HCT116 (cell line): ENCODE measurements at regions not wholly inside any gene's neighbourhood (a gene's known extent, or its start where the extent isn't known, plus 50 kb on each side); places are given as distances from the start of the nearest gene placed in this dataset.
A peak's percentile ranks its signal among the peaks of the same experiment; 100 is the strongest.

Experiments used
- ATAC-seq: fragments of 200-7000 bp; cut with Tn5 transposase; 2 replicates; pipeline ENCODE4 v1.9.1; 2020; ENCODE audit warnings: mild to moderate bottlenecking, moderate library complexity
- BruUV-seq: library from RNA; stranded (reverse); fragments of 400-500 nt; replicated peaks from 2 replicates; lab custom pipeline; 2021; lab: Mats Ljungman, UMichigan
- CTCF ChIA-PET: fragments of 300-600 bp; sonication (Branson Sonifier 250); formaldehyde crosslinking; loops from one replicate; lab custom pipeline; 2021; ENCODE audit warnings: antibody characterized with exemption; lab: Charles Lee
- POLR2A ChIA-PET: fragments of 300-600, 350-600 bp; sonication (Branson Sonifier 250); formaldehyde crosslinking; loops from one replicate; lab custom pipeline; 2021; ENCODE audit warnings: antibody characterized with exemption; lab: Charles Lee
- RAD21 ChIA-PET, 2 experiments: fragments of 300-600 bp; sonication (Branson Sonifier 250); formaldehyde crosslinking; loops; one replicate each; lab custom pipeline; 2023; ENCODE audit warnings: low total read pairs in 2 of 2; ENCODE audit not compliant: uncharacterized antibody in 2 of 2, unreplicated experiment in 2 of 2, low non-redundant PET in 1 of 2; lab: Charles Lee
- DNase-seq: peaks from one replicate; pipeline ENCODE4 v3.0.0-alpha.2; 2010; ENCODE audit warnings: low read depth, low spot score
- H2AFZ ChIP-seq: fragments of 200-600 bp; shearing (Covaris generic), sonication (generic); 2 replicates; pipeline ENCODE4 v1.6.1; 2017; ENCODE audit warnings: low read depth, mixed run types, mixed read lengths, antibody characterized with exemption, low read length; ENCODE audit not compliant: poor library complexity, severe bottlenecking
- H3K27ac ChIP-seq: 2 replicates; pipeline ENCODE4 v1.5.1; 2012; ENCODE audit warnings: low read depth, low read length
- H3K27me3 ChIP-seq: fragments of 200-600 bp; sonication (generic); 2 replicates; pipeline ENCODE4 v1.6.1; 2016; ENCODE audit warnings: mixed run types, low read length, mixed read lengths; ENCODE audit not compliant: insufficient read depth
- H3K36me3 ChIP-seq, 2 experiments: fragments of 200-500 bp in 1 of 2; fragments of 200-600 bp in 1 of 2; sonication (Bioruptor generic) in 1 of 2; sonication (generic) in 1 of 2; 2 replicates each; pipeline versions ENCODE4 v1.5.1 to v1.6.1; 2014 to 2016; ENCODE audit warnings: low read length in 2 of 2, inconsistent platforms in 1 of 2, mixed read lengths in 1 of 2, mixed run types in 1 of 2; ENCODE audit not compliant: insufficient read depth in 2 of 2, control insufficient read depth in 1 of 2
- H3K4me1 ChIP-seq, 2 experiments: fragments of 200-600 bp in 1 of 2; sonication (generic) in 1 of 2; 2 replicates each; pipeline versions ENCODE4 v1.5.1 to v1.6.1; 2012 to 2017; ENCODE audit warnings: low read length in 2 of 2, inconsistent platforms in 1 of 2, mild to moderate bottlenecking in 1 of 2, mixed read lengths in 1 of 2, mixed run types in 1 of 2, moderate library complexity in 1 of 2; ENCODE audit not compliant: insufficient read depth in 2 of 2, control insufficient read depth in 1 of 2
- H3K4me2 ChIP-seq: fragments of 200-600 bp; sonication (generic); 2 replicates; pipeline ENCODE4 v1.6.1; 2017; ENCODE audit warnings: mixed run types, low read length, mixed read lengths
- H3K4me3 ChIP-seq, 2 experiments: fragments of 200-600 bp in 1 of 2; sonication (generic) in 1 of 2; replicated peaks in 1 of 2; 2 replicates each; pipeline ENCODE4 v1.5.1; 2011 to 2016; ENCODE audit warnings: low read length in 2 of 2, control low read depth in 1 of 2, low read depth in 1 of 2, mild to moderate bottlenecking in 1 of 2, mixed read lengths in 1 of 2, mixed run types in 1 of 2
- H3K79me2 ChIP-seq: fragments of 200-600 bp; sonication (generic); 2 replicates; pipeline ENCODE4 v1.6.1; 2017; ENCODE audit warnings: mild to moderate bottlenecking, mixed run types, low read length, moderate library complexity, mixed read lengths; ENCODE audit not compliant: insufficient read depth
- H3K9ac ChIP-seq: fragments of 200-600 bp; sonication (generic); 2 replicates; pipeline ENCODE4 v1.6.1; 2016; ENCODE audit warnings: low read length, mixed read lengths
- H3K9me2 ChIP-seq: fragments of 200-600 bp; sonication (generic), shearing (Covaris generic); 2 replicates; pipeline ENCODE4 v1.6.1; 2017; ENCODE audit warnings: mixed run types, mild to moderate bottlenecking, moderate library complexity; ENCODE audit not compliant: insufficient read depth
- H3K9me3 ChIP-seq, 2 experiments: fragments of 200-500 bp in 1 of 2; fragments of 200-600 bp in 1 of 2; sonication (Bioruptor generic) in 1 of 2; sonication (generic) in 1 of 2; 2 replicates each; pipeline ENCODE4 v1.6.1; 2014 to 2017; ENCODE audit warnings: low read length in 2 of 2, mixed read lengths in 2 of 2, inconsistent platforms in 1 of 2, low read depth in 1 of 2, mild to moderate bottlenecking in 1 of 2, mixed run types in 1 of 2, moderate library complexity in 1 of 2; ENCODE audit not compliant: control insufficient read depth in 1 of 2, insufficient read depth in 1 of 2
- H4K20me1 ChIP-seq: fragments of 200-600 bp; sonication (generic), shearing (Covaris generic); 2 replicates; pipeline ENCODE4 v1.6.1; 2017; ENCODE audit warnings: mixed run types, mild to moderate bottlenecking, moderate library complexity; ENCODE audit not compliant: insufficient read depth
- CEBPB ChIP-seq: IDR thresholded peaks from 2 replicates; pipeline ENCODE4 v1.6.1; 2012; ENCODE audit warnings: low read depth
- CTCF ChIP-seq, 3 experiments: fragments of 200-600 bp in 1 of 3; sonication (generic) in 1 of 3; IDR thresholded peaks in 2 of 3; conservative IDR thresholded peaks in 1 of 3; 2 replicates each; pipeline ENCODE4 v1.5.1; 2012 to 2017; ENCODE audit warnings: low read depth in 2 of 3, low read length in 2 of 3, antibody characterized with exemption in 1 of 3, borderline replicate concordance in 1 of 3, control low read depth in 1 of 3, mild to moderate bottlenecking in 1 of 3, mixed read lengths in 1 of 3, mixed run types in 1 of 3, moderate library complexity in 1 of 3; ENCODE audit not compliant: insufficient read depth in 1 of 3
- FOSL1 ChIP-seq: IDR thresholded peaks from 2 replicates; pipeline ENCODE4 v1.6.1; 2012; ENCODE audit warnings: low read depth
- POLR2A ChIP-seq: IDR thresholded peaks from 2 replicates; pipeline ENCODE4 v1.7.0; 2011; ENCODE audit warnings: borderline replicate concordance; ENCODE audit not compliant: insufficient read depth, insufficient read length; ENCODE audit errors: extremely low read depth
- intact Hi-C: fragments of 100-400 bp; cut with micrococcal nuclease; formaldehyde crosslinking; loops from 2 replicates; pipeline ENCODE4 v1.10.0; 2022
- TF ChIP-seq, protein P1 (sequence below): IDR thresholded peaks from 2 replicates; pipeline ENCODE4 v1.6.1; 2011; ENCODE audit warnings: mild to moderate bottlenecking, low read length, moderate library complexity; ENCODE audit not compliant: insufficient replicate concordance; ENCODE audit errors: extremely low read depth
- TF ChIP-seq, protein P2 (sequence below): IDR thresholded peaks from 2 replicates; pipeline ENCODE4 v1.6.1; 2012

- Histone ChIP-seq H3K4me3 (no peak overlapping the region), H3K4me1 (no peaks in the 10 kb centered on the region; a peak in 1 of 4 replicates), H2AFZ (no peak overlapping the region), H4K20me1 (no peaks in the 10 kb centered on the region; the same call in 1 of the 2 replicates), H3K79me2 (no peaks in the 10 kb centered on the region), H3K36me3 (no peaks in the 10 kb centered on the region), H3K4me2 (peak overlapping the region; percentile 3; the same call in 1 of the 2 replicates), H3K9ac (no peak overlapping the region), H3K27me3 (no peaks in the 10 kb centered on the region), H3K9me3 (no peaks in the 10 kb centered on the region), H3K9me2 (no peaks in the 10 kb centered on the region), H3K27ac (no peak overlapping the region)
- ATAC-seq (no peak), DNase-seq (no peak)
- no TSS peak for BruUV-seq
- ChIA-PET RAD21 (no interaction called here), CTCF (no interaction called here), POLR2A (no interaction called here)
- TF ChIP-seq CEBPB = no peak
- TF ChIP-seq CTCF (IDR thresholded peaks at IDR 0.05 in 2 of 3, conservative IDR thresholded peaks at IDR 0.05 in 1 of 3; ENCODE audit: borderline replicate concordance in 1 of 3, insufficient read depth in 1 of 3, low read depth in 2 of 3, low read length in 2 of 3) = no peak
- no peak for TF ChIP-seq POLR2A
- TF ChIP-seq FOSL1 = no peak
- TF ChIP-seq, protein P1, sequence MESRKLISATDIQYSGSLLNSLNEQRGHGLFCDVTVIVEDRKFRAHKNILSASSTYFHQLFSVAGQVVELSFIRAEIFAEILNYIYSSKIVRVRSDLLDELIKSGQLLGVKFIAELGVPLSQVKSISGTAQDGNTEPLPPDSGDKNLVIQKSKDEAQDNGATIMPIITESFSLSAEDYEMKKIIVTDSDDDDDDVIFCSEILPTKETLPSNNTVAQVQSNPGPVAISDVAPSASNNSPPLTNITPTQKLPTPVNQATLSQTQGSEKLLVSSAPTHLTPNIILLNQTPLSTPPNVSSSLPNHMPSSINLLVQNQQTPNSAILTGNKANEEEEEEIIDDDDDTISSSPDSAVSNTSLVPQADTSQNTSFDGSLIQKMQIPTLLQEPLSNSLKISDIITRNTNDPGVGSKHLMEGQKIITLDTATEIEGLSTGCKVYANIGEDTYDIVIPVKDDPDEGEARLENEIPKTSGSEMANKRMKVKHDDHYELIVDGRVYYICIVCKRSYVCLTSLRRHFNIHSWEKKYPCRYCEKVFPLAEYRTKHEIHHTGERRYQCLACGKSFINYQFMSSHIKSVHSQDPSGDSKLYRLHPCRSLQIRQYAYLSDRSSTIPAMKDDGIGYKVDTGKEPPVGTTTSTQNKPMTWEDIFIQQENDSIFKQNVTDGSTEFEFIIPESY = no peak
- TF ChIP-seq, protein P2, sequence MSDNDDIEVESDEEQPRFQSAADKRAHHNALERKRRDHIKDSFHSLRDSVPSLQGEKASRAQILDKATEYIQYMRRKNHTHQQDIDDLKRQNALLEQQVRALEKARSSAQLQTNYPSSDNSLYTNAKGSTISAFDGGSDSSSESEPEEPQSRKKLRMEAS = no peak
- intact Hi-C loops = no loop called here
Observed at GRCh38 chr3:87733671-87734367, 325.0 kb downstream of the CGGBP1 start.
